Mesothelial cell of epicardium (in vitro differentiated cells): ENCODE measurements at regions not wholly inside any gene's neighbourhood (a gene's known extent, or its start where the extent isn't known, plus 50 kb on each side); places are given as distances from the start of the nearest gene placed in this dataset.
"Not testable (repeated sequence)": the region's sequence is repeated elsewhere in the genome, so short reads cannot be mapped to it uniquely, and the experiment has no call there.

Source experiments
- DNase-seq, 2 experiments: peaks; one replicate each; pipeline ENCODE4 v3.0.0; 2021; ENCODE audit warnings: low spot score in 2 of 2; ENCODE audit not compliant: unreplicated experiment in 2 of 2
- H3K27ac Mint-ChIP-seq: 2 replicates; pipeline ENCODE4 v1.8.0; 2021; ENCODE audit warnings: mixed read lengths
- H3K27me3 Mint-ChIP-seq: 2 replicates; pipeline ENCODE4 v1.8.0; 2021; ENCODE audit warnings: low read depth, mixed read lengths
- H3K36me3 Mint-ChIP-seq: 2 replicates; pipeline ENCODE4 v1.8.0; 2021; ENCODE audit warnings: mixed read lengths
- H3K4me1 Mint-ChIP-seq: 2 replicates; pipeline ENCODE4 v1.8.0; 2021; ENCODE audit warnings: mixed read lengths
- H3K4me3 Mint-ChIP-seq: 2 replicates; pipeline ENCODE4 v1.8.0; 2021; ENCODE audit warnings: mild to moderate bottlenecking, moderate library complexity, mixed read lengths
- H3K9me3 Mint-ChIP-seq: 2 replicates; pipeline ENCODE4 v1.8.0; 2021; ENCODE audit warnings: mixed read lengths
- TF ChIP-seq, protein P1 (sequence below): fragments of 200-600 bp; sonication (generic); IDR thresholded peaks from one replicate; pipeline ENCODE4 v1.5.0; 2021; ENCODE audit warnings: antibody characterized with exemption; ENCODE audit not compliant: unreplicated experiment

GRCh38 chr11:122406466-122406865 is 249.1 kb upstream of the UBASH3B start:
- H3K27me3 Mint-ChIP-seq = no peaks in the 10 kb centered on the region
- no peaks in the 10 kb centered on the region for H3K36me3 Mint-ChIP-seq
- TF ChIP-seq, protein P1, sequence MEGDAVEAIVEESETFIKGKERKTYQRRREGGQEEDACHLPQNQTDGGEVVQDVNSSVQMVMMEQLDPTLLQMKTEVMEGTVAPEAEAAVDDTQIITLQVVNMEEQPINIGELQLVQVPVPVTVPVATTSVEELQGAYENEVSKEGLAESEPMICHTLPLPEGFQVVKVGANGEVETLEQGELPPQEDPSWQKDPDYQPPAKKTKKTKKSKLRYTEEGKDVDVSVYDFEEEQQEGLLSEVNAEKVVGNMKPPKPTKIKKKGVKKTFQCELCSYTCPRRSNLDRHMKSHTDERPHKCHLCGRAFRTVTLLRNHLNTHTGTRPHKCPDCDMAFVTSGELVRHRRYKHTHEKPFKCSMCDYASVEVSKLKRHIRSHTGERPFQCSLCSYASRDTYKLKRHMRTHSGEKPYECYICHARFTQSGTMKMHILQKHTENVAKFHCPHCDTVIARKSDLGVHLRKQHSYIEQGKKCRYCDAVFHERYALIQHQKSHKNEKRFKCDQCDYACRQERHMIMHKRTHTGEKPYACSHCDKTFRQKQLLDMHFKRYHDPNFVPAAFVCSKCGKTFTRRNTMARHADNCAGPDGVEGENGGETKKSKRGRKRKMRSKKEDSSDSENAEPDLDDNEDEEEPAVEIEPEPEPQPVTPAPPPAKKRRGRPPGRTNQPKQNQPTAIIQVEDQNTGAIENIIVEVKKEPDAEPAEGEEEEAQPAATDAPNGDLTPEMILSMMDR = no peak
- H3K9me3 Mint-ChIP-seq = peaks cover 11% of the 10 kb centered on the region
- no peak overlapping the region for H3K4me3 Mint-ChIP-seq
- H3K4me1 Mint-ChIP-seq = peaks cover 3% of the 10 kb centered on the region
- no peak for DNase-seq
- no peak overlapping the region for H3K27ac Mint-ChIP-seq

GRCh38 chr11:122405547-122406341 is 249.8 kb upstream of the UBASH3B start:
- H3K36me3 Mint-ChIP-seq = no peaks in the 10 kb centered on the region
- TF ChIP-seq, protein P1 = no peak
- DNase-seq = no peak
- peaks cover 3% of the 10 kb centered on the region for H3K4me1 Mint-ChIP-seq
- no peak overlapping the region for H3K27ac Mint-ChIP-seq
- no peak overlapping the region for H3K4me3 Mint-ChIP-seq
- no peaks in the 10 kb centered on the region for H3K27me3 Mint-ChIP-seq
- peaks cover 6% of the 10 kb centered on the region for H3K9me3 Mint-ChIP-seq

DNA sequence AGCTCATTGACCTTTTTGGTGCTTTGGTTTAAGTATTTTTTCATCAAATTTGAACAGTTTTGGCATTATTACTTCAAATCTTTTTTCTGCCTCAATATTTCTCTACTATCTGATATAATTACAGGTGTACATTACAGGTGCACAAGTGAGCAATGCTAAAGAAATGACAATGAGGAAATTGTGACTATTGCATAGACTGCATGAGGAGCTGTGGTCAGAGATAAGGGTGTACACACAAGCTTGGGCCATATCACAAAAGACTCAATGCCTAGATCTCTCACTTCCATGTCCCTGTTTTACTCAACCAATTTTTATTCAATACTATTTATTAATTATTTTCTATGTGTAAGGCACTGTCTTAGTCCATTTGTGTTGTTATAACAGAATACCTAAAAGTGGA is 251.0 kb upstream of the UBASH3B start:
- TF ChIP-seq, protein P1 = no peak
- Mint-ChIP-seq H3K27ac (no peak overlapping the region), H3K4me3 (no peak overlapping the region), H3K4me1 (peaks cover 3% of the 10 kb centered on the region), H3K36me3 (no peaks in the 10 kb centered on the region), H3K9me3 (no peaks in the 10 kb centered on the region), H3K27me3 (no peaks in the 10 kb centered on the region)
- no peak for DNase-seq

GRCh38 chr11:122401581-122401980 is 253.9 kb upstream of the UBASH3B start:
- not testable (repeated sequence) for H3K4me3 Mint-ChIP-seq, H3K27me3 Mint-ChIP-seq, H3K27ac Mint-ChIP-seq, H3K4me1 Mint-ChIP-seq, H3K9me3 Mint-ChIP-seq, DNase-seq, H3K36me3 Mint-ChIP-seq

DNA sequence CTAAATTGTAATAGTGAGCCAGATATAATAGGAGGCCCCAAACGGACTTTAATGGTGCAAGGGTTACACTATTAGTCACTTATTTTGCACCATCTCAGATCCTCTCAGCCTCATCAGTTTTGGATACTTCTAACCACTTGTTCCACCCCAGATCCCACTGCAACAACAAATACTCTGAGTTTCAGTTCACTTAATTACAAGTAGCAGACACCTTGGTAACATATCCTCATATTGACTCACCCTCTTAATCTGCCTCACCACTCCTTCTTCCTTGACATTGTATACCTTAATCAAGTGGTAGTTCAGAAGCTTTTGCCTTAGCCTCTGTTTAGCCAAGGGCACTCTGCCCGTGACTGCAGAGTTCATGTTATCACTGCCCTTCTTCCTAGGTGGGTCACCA is 256.1 kb upstream of the UBASH3B start:
- Mint-ChIP-seq H3K27me3 (no peaks in the 10 kb centered on the region), H3K4me1 (no peaks in the 10 kb centered on the region)

DNA sequence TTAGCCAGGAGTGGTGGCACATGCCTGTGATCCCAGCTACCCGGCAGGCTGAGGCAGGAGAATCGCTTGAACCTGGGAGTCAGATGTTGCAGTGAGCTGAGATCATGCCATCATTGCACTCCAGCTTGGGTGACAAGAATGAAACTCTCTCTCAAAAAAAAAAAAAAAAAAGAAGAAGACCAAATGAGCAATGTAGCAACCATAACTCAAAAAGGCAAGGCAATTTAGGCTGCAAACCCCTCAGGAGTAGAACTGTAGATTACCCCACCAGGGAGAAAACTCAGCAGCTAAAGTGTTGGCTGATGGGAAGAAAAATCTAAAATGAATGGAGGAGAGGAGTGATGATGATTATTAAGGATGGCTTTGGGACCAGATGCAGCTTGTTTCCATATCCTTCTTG is 256.7 kb upstream of the UBASH3B start:
- Mint-ChIP-seq H3K27me3 (no peaks in the 10 kb centered on the region), H3K9me3 (no peaks in the 10 kb centered on the region), H3K4me1 (no peaks in the 10 kb centered on the region), H3K36me3 (no peaks in the 10 kb centered on the region), H3K27ac (no peak overlapping the region), H3K4me3 (no peak overlapping the region)
- TF ChIP-seq, protein P1 = no peak
- no peak for DNase-seq

More for the DNA sequence above, 256.1 kb upstream of the UBASH3B start:
- no peak for DNase-seq
- Mint-ChIP-seq H3K27ac (no peak overlapping the region), H3K4me3 (no peak overlapping the region), H3K9me3 (no peaks in the 10 kb centered on the region), H3K36me3 (no peaks in the 10 kb centered on the region)
- TF ChIP-seq, protein P1 = no peak
